Ecto neural progenitor cell (in vitro differentiated cells): ENCODE measurements at regions not wholly inside any gene's neighbourhood (a gene's known extent, or its start where the extent isn't known, plus 50 kb on each side); places are given as distances from the start of the nearest gene placed in this dataset.
"Not testable (repeated sequence)": the region's sequence is repeated elsewhere in the genome, so short reads cannot be mapped to it uniquely, and the experiment has no call there.

Source experiments
- DNase-seq: peaks from one replicate; pipeline ENCODE4 v3.0.0-alpha.2; 2018; ENCODE audit warnings: low spot score

- not testable (repeated sequence) for DNase-seq
Observed at GRCh38 chr9:87049929-87050608, 102.8 kb upstream of the GAS1 start.

- no peak for DNase-seq
Observed at GRCh38 chr9:87054999-87055686, 107.8 kb upstream of the GAS1 start.

GRCh38 chr9:87059772-87060171 is 112.5 kb upstream of the GAS1 start:
- no peak for DNase-seq

- DNase-seq = no peak
Observed at GRCh38 chr9:87062746-87063145, 115.4 kb upstream of the GAS1 start.

GRCh38 chr9:87063246-87063645 is 115.9 kb upstream of the GAS1 start:
- DNase-seq = no peak

- no peak for DNase-seq
Observed at GRCh38 chr9:87063871-87064270, 116.6 kb upstream of the GAS1 start.

GRCh38 chr9:87064311-87064710 is 117.0 kb upstream of the GAS1 start:
- no peak for DNase-seq

GRCh38 chr9:87065981-87066380 is 118.7 kb upstream of the GAS1 start:
- DNase-seq = no peak

GRCh38 chr9:87067426-87067825 is 120.1 kb upstream of the GAS1 start:
- no peak for DNase-seq

- no peak for DNase-seq
Observed at GRCh38 chr9:87068177-87068840, 121.0 kb upstream of the GAS1 start.

GRCh38 chr9:87069690-87070089 is 122.4 kb upstream of the GAS1 start:
- no peak for DNase-seq

- DNase-seq = no peak
Observed at GRCh38 chr9:87070336-87070735, 123.0 kb upstream of the GAS1 start.

- no peak for DNase-seq
Observed at GRCh38 chr9:87071473-87071872, 124.2 kb upstream of the GAS1 start.

GRCh38 chr9:87073692-87074091 is 126.4 kb upstream of the GAS1 start:
- DNase-seq = no peak

GRCh38 chr9:87075537-87075936 is 128.2 kb upstream of the GAS1 start:
- DNase-seq = no peak

- DNase-seq = no peak
Observed at GRCh38 chr9:87076825-87077224, 129.5 kb upstream of the GAS1 start.

GRCh38 chr9:87077986-87078385 is 130.7 kb upstream of the GAS1 start:
- no peak for DNase-seq

- DNase-seq = no peak
Observed at GRCh38 chr9:87080512-87081264, 133.4 kb upstream of the GAS1 start.

- DNase-seq = no peak
Observed at GRCh38 chr9:87081503-87081902, 134.2 kb upstream of the GAS1 start.

- DNase-seq = no peak
Observed at GRCh38 chr9:87083986-87084385, 136.7 kb upstream of the GAS1 start.

- no peak for DNase-seq
Observed at GRCh38 chr9:87084407-87084806, 137.1 kb upstream of the GAS1 start.

- no peak for DNase-seq
Observed at GRCh38 chr9:87085073-87085472, 137.8 kb upstream of the GAS1 start.

- DNase-seq = no peak
Observed at GRCh38 chr9:87085521-87085920, 138.2 kb upstream of the GAS1 start.
